ENCODE measurements at regions not wholly inside any gene's neighbourhood (a gene's known extent, or its start where the extent isn't known, plus 50 kb on each side); places are given as distances from the start of the nearest gene placed in this dataset.

GRCh38 chr9:18012170-18012569, 433.3 kb downstream of the SH3GL2 start:
- Histone ChIP-seq H3K4me3 (no peak overlapping the region), H3K4me1 (no peaks in the 10 kb centered on the region), H3K27ac (no peak overlapping the region), H3K36me3 (no peaks in the 10 kb centered on the region), H3K9me3 (no peaks in the 10 kb centered on the region), H3K27me3 (no peaks in the 10 kb centered on the region)
- ATAC-seq (no peak), DNase-seq (no peak)
- TF ChIP-seq, protein P1, sequence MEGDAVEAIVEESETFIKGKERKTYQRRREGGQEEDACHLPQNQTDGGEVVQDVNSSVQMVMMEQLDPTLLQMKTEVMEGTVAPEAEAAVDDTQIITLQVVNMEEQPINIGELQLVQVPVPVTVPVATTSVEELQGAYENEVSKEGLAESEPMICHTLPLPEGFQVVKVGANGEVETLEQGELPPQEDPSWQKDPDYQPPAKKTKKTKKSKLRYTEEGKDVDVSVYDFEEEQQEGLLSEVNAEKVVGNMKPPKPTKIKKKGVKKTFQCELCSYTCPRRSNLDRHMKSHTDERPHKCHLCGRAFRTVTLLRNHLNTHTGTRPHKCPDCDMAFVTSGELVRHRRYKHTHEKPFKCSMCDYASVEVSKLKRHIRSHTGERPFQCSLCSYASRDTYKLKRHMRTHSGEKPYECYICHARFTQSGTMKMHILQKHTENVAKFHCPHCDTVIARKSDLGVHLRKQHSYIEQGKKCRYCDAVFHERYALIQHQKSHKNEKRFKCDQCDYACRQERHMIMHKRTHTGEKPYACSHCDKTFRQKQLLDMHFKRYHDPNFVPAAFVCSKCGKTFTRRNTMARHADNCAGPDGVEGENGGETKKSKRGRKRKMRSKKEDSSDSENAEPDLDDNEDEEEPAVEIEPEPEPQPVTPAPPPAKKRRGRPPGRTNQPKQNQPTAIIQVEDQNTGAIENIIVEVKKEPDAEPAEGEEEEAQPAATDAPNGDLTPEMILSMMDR (IDR thresholded peaks at IDR 0.05) = no peak
- intact Hi-C loops (cut with DNase I) = no loop called here

- intact Hi-C loops (cut with DNase I) = no loop called here
- H3K27ac ChIP-seq = no peak overlapping the region
- no peaks in the 10 kb centered on the region for H3K36me3 ChIP-seq
- ATAC-seq = no peak
- no peaks in the 10 kb centered on the region for H3K27me3 ChIP-seq
- no peaks in the 10 kb centered on the region for H3K9me3 ChIP-seq
- no peaks in the 10 kb centered on the region for H3K4me1 ChIP-seq
- TF ChIP-seq, protein P1 (IDR thresholded peaks at IDR 0.05) = no peak
- no peak overlapping the region for H3K4me3 ChIP-seq
- DNase-seq = no peak
Observed at GRCh38 chr9:18014556-18014955, 435.7 kb downstream of the SH3GL2 start.

DNA sequence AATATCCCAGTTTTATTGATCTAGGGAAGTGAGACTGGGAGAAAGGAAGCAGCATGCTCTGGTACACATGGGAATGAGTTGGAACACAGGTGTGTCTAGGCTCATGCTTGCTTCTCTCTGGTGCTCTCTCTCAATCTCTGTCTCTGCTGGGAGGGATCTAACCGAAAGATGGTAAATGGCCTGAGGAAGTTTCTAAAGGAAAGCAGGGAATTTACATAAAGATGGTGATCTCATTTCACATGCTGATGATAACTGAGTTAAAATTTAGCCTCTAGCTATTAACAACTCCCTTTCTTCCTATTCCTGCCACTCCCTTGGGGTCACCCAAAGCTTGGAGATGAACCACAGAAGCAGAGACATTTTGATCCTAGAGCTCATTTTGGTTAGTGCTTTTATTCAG, 436.2 kb downstream of the SH3GL2 start:
- Histone ChIP-seq H3K27me3 (no peaks in the 10 kb centered on the region), H3K4me1 (no peaks in the 10 kb centered on the region), H3K27ac (no peak overlapping the region), H3K4me3 (no peak overlapping the region), H3K9me3 (no peaks in the 10 kb centered on the region), H3K36me3 (no peaks in the 10 kb centered on the region)
- TF ChIP-seq, protein P1 (IDR thresholded peaks at IDR 0.05) = no peak
- DNase-seq (no peak), ATAC-seq (no peak)
- intact Hi-C loops (cut with DNase I) = no loop called here

GRCh38 chr9:18017136-18017535, 438.3 kb downstream of the SH3GL2 start:
- no peak for ATAC-seq
- Histone ChIP-seq H3K9me3 (no peaks in the 10 kb centered on the region), H3K4me3 (no peak overlapping the region), H3K4me1 (no peaks in the 10 kb centered on the region), H3K36me3 (no peaks in the 10 kb centered on the region), H3K27ac (no peak overlapping the region), H3K27me3 (no peaks in the 10 kb centered on the region)
- DNase-seq = no peak
- intact Hi-C loops (cut with DNase I) = no loop called here
- TF ChIP-seq, protein P1 (IDR thresholded peaks at IDR 0.05) = no peak

GRCh38 chr9:18018221-18018620, 439.4 kb downstream of the SH3GL2 start:
- TF ChIP-seq, protein P1 (IDR thresholded peaks at IDR 0.05) = no peak
- H3K9me3 ChIP-seq = no peaks in the 10 kb centered on the region
- ATAC-seq (no peak), DNase-seq (no peak)
- H3K4me3 ChIP-seq = no peak overlapping the region
- intact Hi-C loops (cut with DNase I) = no loop called here
- no peak overlapping the region for H3K27ac ChIP-seq
- no peaks in the 10 kb centered on the region for H3K4me1 ChIP-seq
- H3K36me3 ChIP-seq = no peaks in the 10 kb centered on the region
- H3K27me3 ChIP-seq = no peaks in the 10 kb centered on the region

GRCh38 chr9:18018661-18019060, 439.8 kb downstream of the SH3GL2 start:
- intact Hi-C loops (cut with DNase I) = no loop called here
- Histone ChIP-seq H3K4me3 (no peak overlapping the region), H3K4me1 (no peaks in the 10 kb centered on the region), H3K27me3 (no peaks in the 10 kb centered on the region), H3K27ac (no peak overlapping the region), H3K9me3 (no peaks in the 10 kb centered on the region), H3K36me3 (no peaks in the 10 kb centered on the region)
- DNase-seq (no peak), ATAC-seq (no peak)
- TF ChIP-seq, protein P1 (IDR thresholded peaks at IDR 0.05) = no peak
